IMR-90 (cell line): ENCODE measurements at regions not wholly inside any gene's neighbourhood (a gene's known extent, or its start where the extent isn't known, plus 50 kb on each side); places are given as distances from the start of the nearest gene placed in this dataset.
"Not testable (repeated sequence)": the region's sequence is repeated elsewhere in the genome, so short reads cannot be mapped to it uniquely, and the experiment has no call there.

Experiments used
- POLR2A ChIP-seq: IDR thresholded peaks from 2 replicates; pipeline ENCODE4 v1.6.1; 2012; ENCODE audit warnings: mild to moderate bottlenecking, low read depth, low read length
- RAD21 ChIP-seq: IDR thresholded peaks from 2 replicates; pipeline ENCODE4 v1.6.1; 2012; ENCODE audit warnings: low read length, improper control_type of control experiment
- RFX5 ChIP-seq: IDR thresholded peaks from 2 replicates; pipeline ENCODE4 v1.8.0; 2012; ENCODE audit warnings: low read depth, mild to moderate bottlenecking, low read length, moderate library complexity
- TF ChIP-seq, protein P1 (sequence below): conservative IDR thresholded peaks from 2 replicates; pipeline ENCODE4 v1.5.1; 2012; ENCODE audit warnings: mild to moderate bottlenecking, low read depth, low read length, improper control_type of control experiment

GRCh38 chr18:1388468-1388867, 483.8 kb downstream of the ADCYAP1 start:
- TF ChIP-seq, protein P1, sequence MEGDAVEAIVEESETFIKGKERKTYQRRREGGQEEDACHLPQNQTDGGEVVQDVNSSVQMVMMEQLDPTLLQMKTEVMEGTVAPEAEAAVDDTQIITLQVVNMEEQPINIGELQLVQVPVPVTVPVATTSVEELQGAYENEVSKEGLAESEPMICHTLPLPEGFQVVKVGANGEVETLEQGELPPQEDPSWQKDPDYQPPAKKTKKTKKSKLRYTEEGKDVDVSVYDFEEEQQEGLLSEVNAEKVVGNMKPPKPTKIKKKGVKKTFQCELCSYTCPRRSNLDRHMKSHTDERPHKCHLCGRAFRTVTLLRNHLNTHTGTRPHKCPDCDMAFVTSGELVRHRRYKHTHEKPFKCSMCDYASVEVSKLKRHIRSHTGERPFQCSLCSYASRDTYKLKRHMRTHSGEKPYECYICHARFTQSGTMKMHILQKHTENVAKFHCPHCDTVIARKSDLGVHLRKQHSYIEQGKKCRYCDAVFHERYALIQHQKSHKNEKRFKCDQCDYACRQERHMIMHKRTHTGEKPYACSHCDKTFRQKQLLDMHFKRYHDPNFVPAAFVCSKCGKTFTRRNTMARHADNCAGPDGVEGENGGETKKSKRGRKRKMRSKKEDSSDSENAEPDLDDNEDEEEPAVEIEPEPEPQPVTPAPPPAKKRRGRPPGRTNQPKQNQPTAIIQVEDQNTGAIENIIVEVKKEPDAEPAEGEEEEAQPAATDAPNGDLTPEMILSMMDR, result not testable (repeated sequence)
- TF ChIP-seq POLR2A, RAD21, RFX5: not testable (repeated sequence)
